B cell (primary cell): ENCODE measurements at regions not wholly inside any gene's neighbourhood (a gene's known extent, or its start where the extent isn't known, plus 50 kb on each side); places are given as distances from the start of the nearest gene placed in this dataset.

Experiments used
- ATAC-seq: fragments of 200-7000 bp; cut with Tn5 transposase; one replicate; pipeline ENCODE4 v1.10.0; 2021; ENCODE audit warnings: low read depth, mild to moderate bottlenecking, moderate number of reproducible peaks, moderate library complexity
- CTCF ChIA-PET: fragments of 350-600 bp; sonication (Branson Sonifier 250); formaldehyde crosslinking; loops from one replicate; lab custom pipeline; 2021; ENCODE audit warnings: antibody characterized with exemption, inconsistent platforms; lab: Charles Lee
- POLR2A ChIA-PET: fragments of 350-600 bp; sonication (Branson Sonifier 250); formaldehyde crosslinking; loops from one replicate; lab custom pipeline; 2021; ENCODE audit warnings: antibody characterized with exemption; lab: Charles Lee
- DNase-seq: peaks from one replicate; pipeline ENCODE4 v3.0.0; 2013
- H2AFZ ChIP-seq: 2 replicates; pipeline ENCODE4 v1.6.1; 2012; ENCODE audit warnings: mild to moderate bottlenecking, low read depth, low read length; ENCODE audit not compliant: insufficient read depth, poor library complexity, severe bottlenecking
- H3K27ac ChIP-seq, 2 donors: 1 replicate in 1 of 2; 2 replicates in 1 of 2; pipeline ENCODE4 v1.5.1; 2012 to 2013; ENCODE audit warnings: low read length in 2 of 2, mild to moderate bottlenecking in 2 of 2, moderate library complexity in 1 of 2
- H3K27me3 ChIP-seq, 4 experiments: fragments of 200-600 bp in 1 of 4; sonication (generic) in 1 of 4; replicated peaks in 1 of 4; 1 replicate in 2 of 4; 2 replicates in 2 of 4; pipeline versions ENCODE4 v1.6.1 to v1.7.0; 2013 to 2016; ENCODE audit warnings: low read length in 3 of 4, mild to moderate bottlenecking in 2 of 4, mixed read lengths in 1 of 4, moderate library complexity in 1 of 4; ENCODE audit not compliant: insufficient read depth in 4 of 4, control insufficient read depth in 3 of 4; ENCODE audit errors: control extremely low read depth in 1 of 4
- H3K36me3 ChIP-seq, 2 experiments: replicated peaks in 1 of 2; 1 replicate in 1 of 2; 2 replicates in 1 of 2; pipeline versions ENCODE4 v1.6.1 to v1.7.1; 2013; ENCODE audit warnings: low read length in 1 of 2; ENCODE audit not compliant: insufficient read depth in 2 of 2, control insufficient read depth in 1 of 2; ENCODE audit errors: control extremely low read depth in 1 of 2, extremely low read depth in 1 of 2
- H3K4me1 ChIP-seq, 2 donors: fragments of 200-600 bp in 1 of 2; sonication (generic) in 1 of 2; 1 replicate in 1 of 2; 2 replicates in 1 of 2; pipeline versions ENCODE4 v1.5.1 to v1.6.1; 2013 to 2017; ENCODE audit warnings: low read length in 2 of 2; ENCODE audit not compliant: control insufficient read depth in 2 of 2, insufficient read depth in 2 of 2
- H3K4me2 ChIP-seq: replicated peaks from 2 replicates; pipeline ENCODE3; 2012; ENCODE audit warnings: mild to moderate bottlenecking, low read depth, low read length; ENCODE audit not compliant: poor library complexity, severe bottlenecking
- H3K4me3 ChIP-seq, 5 experiments: fragments of 200-600 bp in 1 of 5; sonication (generic) in 1 of 5; 1 replicate in 3 of 5; 2 replicates in 2 of 5; pipeline versions ENCODE4 v1.5.1 to v1.7.0; 2011 to 2016; ENCODE audit warnings: low read length in 4 of 5, mild to moderate bottlenecking in 4 of 5, low read depth in 2 of 5, control low read depth in 1 of 5, moderate library complexity in 1 of 5; ENCODE audit not compliant: insufficient read depth in 1 of 5; ENCODE audit errors: control extremely low read depth in 1 of 5, extremely low read depth in 1 of 5
- H3K79me2 ChIP-seq: fragments of 200-600 bp; sonication (generic); one replicate; pipeline ENCODE4 v1.6.0; 2016; ENCODE audit warnings: low read length; ENCODE audit not compliant: control insufficient read depth, insufficient read depth
- H3K9ac ChIP-seq: fragments of 200-600 bp; sonication (generic); 2 replicates; pipeline ENCODE4 v1.6.1; 2017; ENCODE audit warnings: mild to moderate bottlenecking, low read length, moderate library complexity
- H3K9me3 ChIP-seq, 3 donors: one replicate each; pipeline versions ENCODE4 v1.6.1 to v1.7.1; 2013; ENCODE audit warnings: low read length in 2 of 3; ENCODE audit not compliant: control insufficient read depth in 2 of 3, insufficient read depth in 1 of 3; ENCODE audit errors: control extremely low read depth in 1 of 3
- H4K20me1 ChIP-seq: 2 replicates; pipeline ENCODE4 v1.6.0; 2012; ENCODE audit warnings: mild to moderate bottlenecking, low read length; ENCODE audit not compliant: insufficient read depth, control insufficient read depth, poor library complexity, severe bottlenecking
- H3K27ac Mint-ChIP-seq: one replicate; pipeline ENCODE4 v1.8.0; 2021; ENCODE audit warnings: mixed read lengths
- H3K27me3 Mint-ChIP-seq: one replicate; pipeline ENCODE4 v1.8.0; 2021; ENCODE audit warnings: mixed read lengths
- H3K4me1 Mint-ChIP-seq: one replicate; pipeline ENCODE4 v1.8.0; 2021; ENCODE audit warnings: mixed read lengths
- H3K4me3 Mint-ChIP-seq: one replicate; pipeline ENCODE4 v1.8.0; 2021; ENCODE audit warnings: mixed read lengths
- H3K9me3 Mint-ChIP-seq: one replicate; pipeline ENCODE4 v1.8.0; 2022; ENCODE audit warnings: mixed read lengths; ENCODE audit not compliant: insufficient read depth
- CTCF ChIP-seq: fragments of 200-600 bp; IDR thresholded peaks from one replicate; pipeline ENCODE4 v1.8.0; 2022; ENCODE audit warnings: antibody characterized with exemption, mild to moderate bottlenecking
- EZH2 ChIP-seq: IDR thresholded peaks from 2 replicates; pipeline ENCODE4 v1.6.1; 2012; ENCODE audit warnings: borderline replicate concordance, low read depth, mild to moderate bottlenecking, moderate library complexity, low read length; ENCODE audit not compliant: insufficient read depth, poor library complexity, severe bottlenecking
- WGBS: methylation state at CpG from one replicate; pipeline ENCODE4 v1.1.5; 2013; ENCODE audit warnings: missing lambda C conversion rate; ENCODE audit not compliant: insufficient coverage; 5-methylcytosine and 5-hydroxymethylcytosine counted together
- intact Hi-C: fragments of 100-400 bp; cut with micrococcal nuclease; formaldehyde crosslinking; loops from one replicate; pipeline ENCODE4 v1.10.0; 2022

- no peaks in the 10 kb centered on the region for H3K27me3 ChIP-seq
- ATAC-seq (no peak), DNase-seq (no peak)
- no peaks in the 10 kb centered on the region for H3K4me1 ChIP-seq
- Mint-ChIP-seq H3K4me1 (no peaks in the 10 kb centered on the region), H3K27me3 (no peaks in the 10 kb centered on the region), H3K9me3 (peaks cover 26% of the 10 kb centered on the region), H3K27ac (no peak overlapping the region), H3K4me3 (no peak overlapping the region)
- CTCF ChIA-PET, result no interaction called here
- H3K27ac ChIP-seq, result no peak overlapping the region
- intact Hi-C loops, result no loop called here
- POLR2A ChIA-PET, result no interaction called here
- WGBS, result 100% methylated on average over 4 of the region's 4 CpGs
- no peaks in the 10 kb centered on the region for H3K79me2 ChIP-seq
- H3K9ac ChIP-seq, result no peak overlapping the region
- TF ChIP-seq CTCF, result no peak
- TF ChIP-seq EZH2, result no peak
- H3K9me3 ChIP-seq, result peaks cover 0 to 10% (median 0%) of the 10 kb centered on the region in 3 donors
- H2AFZ ChIP-seq, result no peak overlapping the region
- H3K4me2 ChIP-seq, result no peak overlapping the region
- H3K36me3 ChIP-seq, result no peaks in the 10 kb centered on the region
- no peaks in the 10 kb centered on the region for H4K20me1 ChIP-seq
- H3K4me3 ChIP-seq, result no peak overlapping the region
These were observed 913.1 kb upstream of the SLITRK5 start for GRCh38 chr13:86758116-86758515.

- H3K4me1 Mint-ChIP-seq, result no peaks in the 10 kb centered on the region
- H3K9ac ChIP-seq, result no peak overlapping the region
- whole genome bisulfite sequencing, result 62% methylated on average over 5 of the region's 5 CpGs
- peaks cover 33% of the 10 kb centered on the region for H3K9me3 Mint-ChIP-seq
- H3K4me3 ChIP-seq, result no peak overlapping the region
- no peaks in the 10 kb centered on the region for H3K79me2 ChIP-seq
- TF ChIP-seq CTCF (no peak), EZH2 (no peak)
- no peaks in the 10 kb centered on the region for H3K4me1 ChIP-seq
- ATAC-seq (no peak), DNase-seq (no peak)
- H4K20me1 ChIP-seq, result no peaks in the 10 kb centered on the region
- H3K4me2 ChIP-seq, result no peak overlapping the region
- H3K27me3 Mint-ChIP-seq, result no peaks in the 10 kb centered on the region
- no peak overlapping the region for H3K27ac Mint-ChIP-seq
- H3K27me3 ChIP-seq, result no peaks in the 10 kb centered on the region
- intact Hi-C loops, result no loop called here
- H3K9me3 ChIP-seq, result peaks cover 0 to 19% (median 0%) of the 10 kb centered on the region in 3 donors
- ChIA-PET CTCF (no interaction called here), POLR2A (no interaction called here)
- no peak overlapping the region for H3K4me3 Mint-ChIP-seq
- H3K27ac ChIP-seq, result no peak overlapping the region
- H3K36me3 ChIP-seq, result no peaks in the 10 kb centered on the region
- no peak overlapping the region for H2AFZ ChIP-seq
These were observed 910.6 kb upstream of the SLITRK5 start for GRCh38 chr13:86760620-86761019.
